MM.1S (cell line): ENCODE measurements at regions not wholly inside any gene's neighbourhood (a gene's known extent, or its start where the extent isn't known, plus 50 kb on each side); places are given as distances from the start of the nearest gene placed in this dataset.

Source experiments
- DNase-seq: peaks from one replicate; pipeline ENCODE4 v3.0.0-alpha.2; 2015
- H2AFZ ChIP-seq: fragments of 300-600 bp; sonication (generic); 2 replicates; pipeline ENCODE4 v1.6.0; 2016; ENCODE audit warnings: antibody characterized with exemption, low read length
- H3F3A ChIP-seq: fragments of 300-600 bp; sonication (generic); 2 replicates; pipeline ENCODE4 v1.6.1; 2016; ENCODE audit warnings: mild to moderate bottlenecking, antibody characterized with exemption, low read length, moderate library complexity, mixed read lengths; ENCODE audit not compliant: insufficient read depth
- H3K27ac ChIP-seq: fragments of 300-600 bp; sonication (generic); 2 replicates; pipeline ENCODE4 v1.5.1; 2016; ENCODE audit warnings: mild to moderate bottlenecking, low read length
- H3K27me3 ChIP-seq: fragments of 300-600 bp; sonication (generic); replicated peaks from 2 replicates; pipeline ENCODE4 v1.6.0; 2016; ENCODE audit warnings: low read length; ENCODE audit not compliant: insufficient read depth
- H3K36me3 ChIP-seq: fragments of 300-600 bp; sonication (generic); replicated peaks from 2 replicates; pipeline ENCODE4 v1.6.1; 2016; ENCODE audit warnings: mild to moderate bottlenecking, low read length, mixed read lengths; ENCODE audit not compliant: insufficient read depth
- H3K4me1 ChIP-seq: fragments of 300-600 bp; sonication (generic); 2 replicates; pipeline ENCODE4 v1.6.1; 2016; ENCODE audit warnings: low read length, mixed read lengths
- H3K4me2 ChIP-seq: fragments of 300-600 bp; sonication (generic); 2 replicates; pipeline ENCODE4 v1.6.0; 2016; ENCODE audit warnings: low read depth, low read length
- H3K4me3 ChIP-seq: fragments of 300-600 bp; sonication (generic); 2 replicates; pipeline ENCODE4 v1.5.1; 2016; ENCODE audit warnings: low read length, mixed read lengths
- H3K79me2 ChIP-seq: fragments of 300-600 bp; sonication (generic); 2 replicates; pipeline ENCODE4 v1.6.1; 2016; ENCODE audit warnings: mixed run types, low read length, mixed read lengths
- H3K9ac ChIP-seq: fragments of 300-600 bp; sonication (generic); 2 replicates; pipeline ENCODE4 v1.6.1; 2016; ENCODE audit warnings: low read length, mixed read lengths
- H3K9me2 ChIP-seq: fragments of 300-600 bp; sonication (generic); replicated peaks from 2 replicates; pipeline ENCODE4 v1.6.1; 2016; ENCODE audit warnings: mild to moderate bottlenecking, low read length, mixed read lengths; ENCODE audit not compliant: insufficient read depth
- H3K9me3 ChIP-seq: fragments of 300-600 bp; sonication (generic); replicated peaks from 2 replicates; pipeline ENCODE4 v1.6.1; 2016; ENCODE audit warnings: mild to moderate bottlenecking, low read length, mixed read lengths; ENCODE audit not compliant: insufficient read depth
- H4K20me1 ChIP-seq: fragments of 300-600 bp; sonication (generic); 2 replicates; pipeline ENCODE4 v1.6.1; 2016; ENCODE audit warnings: mild to moderate bottlenecking, low read length, moderate library complexity, mixed read lengths; ENCODE audit not compliant: insufficient read depth
- CTCF ChIP-seq: fragments of 300-600 bp; sonication (generic); IDR thresholded peaks from 2 replicates; pipeline ENCODE4 v1.5.1; 2016; ENCODE audit warnings: antibody characterized with exemption, low read length, mixed read lengths
- EZH2 ChIP-seq: fragments of 300-600 bp; sonication (generic); optimal IDR thresholded peaks from 2 replicates; pipeline ENCODE3; 2017; ENCODE audit warnings: low read depth, mild to moderate bottlenecking, antibody characterized with exemption, low read length, mixed read lengths
- EZH2phosphoT487 ChIP-seq: fragments of 300-600 bp; sonication (generic); IDR thresholded peaks from 2 replicates; pipeline ENCODE4 v1.6.1; 2018; ENCODE audit warnings: antibody characterized with exemption, low read length

GRCh38 chr7:25759286-25759685, 392.7 kb upstream of the NFE2L3 start:
- no peak for TF ChIP-seq EZH2
- TF ChIP-seq CTCF = no peak
- no peak for TF ChIP-seq EZH2phosphoT487
- no peaks in the 10 kb centered on the region for H3K4me1 ChIP-seq
- no peak overlapping the region for H2AFZ ChIP-seq
- no peaks in the 10 kb centered on the region for H3K36me3 ChIP-seq
- no peaks in the 10 kb centered on the region for H3K79me2 ChIP-seq
- H3K27ac ChIP-seq = no peak overlapping the region
- no peaks in the 10 kb centered on the region for H4K20me1 ChIP-seq
- H3F3A ChIP-seq = no peaks in the 10 kb centered on the region
- no peaks in the 10 kb centered on the region for H3K27me3 ChIP-seq
- DNase-seq = no peak
- no peak overlapping the region for H3K9ac ChIP-seq
- no peaks in the 10 kb centered on the region for H3K9me3 ChIP-seq
- H3K4me3 ChIP-seq = no peak overlapping the region
- no peaks in the 10 kb centered on the region for H3K9me2 ChIP-seq
- no peak overlapping the region for H3K4me2 ChIP-seq

GRCh38 chr7:25759748-25760147, 392.2 kb upstream of the NFE2L3 start:
- Histone ChIP-seq H3K4me2 (no peak overlapping the region), H3K9me2 (no peaks in the 10 kb centered on the region), H3K4me1 (no peaks in the 10 kb centered on the region), H3F3A (no peaks in the 10 kb centered on the region), H3K4me3 (no peak overlapping the region), H4K20me1 (no peaks in the 10 kb centered on the region), H3K9me3 (no peaks in the 10 kb centered on the region), H3K36me3 (no peaks in the 10 kb centered on the region), H3K27me3 (no peaks in the 10 kb centered on the region), H3K9ac (no peak overlapping the region), H2AFZ (no peak overlapping the region), H3K27ac (no peak overlapping the region), H3K79me2 (no peaks in the 10 kb centered on the region)
- DNase-seq = no peak
- TF ChIP-seq EZH2phosphoT487 = no peak
- no peak for TF ChIP-seq EZH2
- no peak for TF ChIP-seq CTCF

GRCh38 chr7:25762511-25763462, 389.2 kb upstream of the NFE2L3 start:
- Histone ChIP-seq H3K79me2 (no peaks in the 10 kb centered on the region), H3K9ac (no peak overlapping the region), H2AFZ (no peak overlapping the region), H3K27me3 (no peaks in the 10 kb centered on the region), H3F3A (no peaks in the 10 kb centered on the region), H3K4me1 (no peaks in the 10 kb centered on the region), H4K20me1 (no peaks in the 10 kb centered on the region), H3K4me2 (no peak overlapping the region), H3K9me2 (no peaks in the 10 kb centered on the region), H3K36me3 (no peaks in the 10 kb centered on the region), H3K4me3 (no peak overlapping the region), H3K9me3 (no peaks in the 10 kb centered on the region), H3K27ac (no peak overlapping the region)
- TF ChIP-seq EZH2phosphoT487 (no peak), CTCF (no peak), EZH2 (no peak)
- DNase-seq = no peak
